Gastrocnemius medialis (tissue), 4 donors: ENCODE measurements at regions not wholly inside any gene's neighbourhood (a gene's known extent, or its start where the extent isn't known, plus 50 kb on each side); places are given as distances from the start of the nearest gene placed in this dataset.

Experiments used
- POLR2A ChIP-seq, 2 donors: fragments of 450-650 bp; IDR thresholded peaks; one replicate each; pipeline ENCODE4 v1.6.1; 2017; ENCODE audit warnings: antibody characterized with exemption in 2 of 2, mild to moderate bottlenecking in 2 of 2, moderate library complexity in 2 of 2
- TF ChIP-seq, protein P1 (sequence below), 5 experiments: fragments of 450-650 bp in 3 of 5; fragments of 200-600 bp in 2 of 5; sonication (generic) in 2 of 5; IDR thresholded peaks in 4 of 5; conservative IDR thresholded peaks in 1 of 5; 1 replicate in 4 of 5; 2 replicates in 1 of 5; pipeline ENCODE4 v1.5.1; 2016 to 2019; ENCODE audit warnings: antibody characterized with exemption in 5 of 5, mild to moderate bottlenecking in 3 of 5, moderate library complexity in 3 of 5

DNA sequence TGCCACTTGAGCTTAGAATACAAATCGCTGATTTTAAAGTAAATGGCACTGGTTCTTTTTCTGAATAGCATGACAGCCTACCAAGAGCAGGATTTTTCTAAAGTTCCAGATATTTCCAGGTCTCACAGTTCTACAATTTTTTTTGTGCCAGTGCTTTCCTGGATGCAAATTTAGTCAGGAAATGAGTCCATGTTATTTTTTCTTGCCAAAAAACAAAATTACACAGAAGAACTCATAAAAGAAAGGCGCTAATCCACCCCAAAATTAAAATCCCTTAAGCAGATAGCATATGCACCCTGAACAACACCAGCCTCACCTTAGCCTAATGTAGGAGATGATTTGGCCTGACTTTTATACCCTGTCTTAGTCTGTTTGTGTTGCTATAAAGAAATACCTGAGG, 86.4 kb upstream of the ARG1 start:
- no peak for TF ChIP-seq POLR2A (IDR thresholded peaks at IDR 0.05)
- TF ChIP-seq, protein P1, sequence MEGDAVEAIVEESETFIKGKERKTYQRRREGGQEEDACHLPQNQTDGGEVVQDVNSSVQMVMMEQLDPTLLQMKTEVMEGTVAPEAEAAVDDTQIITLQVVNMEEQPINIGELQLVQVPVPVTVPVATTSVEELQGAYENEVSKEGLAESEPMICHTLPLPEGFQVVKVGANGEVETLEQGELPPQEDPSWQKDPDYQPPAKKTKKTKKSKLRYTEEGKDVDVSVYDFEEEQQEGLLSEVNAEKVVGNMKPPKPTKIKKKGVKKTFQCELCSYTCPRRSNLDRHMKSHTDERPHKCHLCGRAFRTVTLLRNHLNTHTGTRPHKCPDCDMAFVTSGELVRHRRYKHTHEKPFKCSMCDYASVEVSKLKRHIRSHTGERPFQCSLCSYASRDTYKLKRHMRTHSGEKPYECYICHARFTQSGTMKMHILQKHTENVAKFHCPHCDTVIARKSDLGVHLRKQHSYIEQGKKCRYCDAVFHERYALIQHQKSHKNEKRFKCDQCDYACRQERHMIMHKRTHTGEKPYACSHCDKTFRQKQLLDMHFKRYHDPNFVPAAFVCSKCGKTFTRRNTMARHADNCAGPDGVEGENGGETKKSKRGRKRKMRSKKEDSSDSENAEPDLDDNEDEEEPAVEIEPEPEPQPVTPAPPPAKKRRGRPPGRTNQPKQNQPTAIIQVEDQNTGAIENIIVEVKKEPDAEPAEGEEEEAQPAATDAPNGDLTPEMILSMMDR (IDR thresholded peaks at IDR 0.05 in 4 of 5, conservative IDR thresholded peaks at IDR 0.05 in 1 of 5) = no peak
